CD4-positive, alpha-beta T cell (primary cell): ENCODE measurements at regions not wholly inside any gene's neighbourhood (a gene's known extent, or its start where the extent isn't known, plus 50 kb on each side); places are given as distances from the start of the nearest gene placed in this dataset.

ENCODE experiments used
- ATAC-seq: fragments of 200-7000 bp; cut with Tn5 transposase; one replicate; pipeline ENCODE4 v1.10.0; 2022; ENCODE audit warnings: mild to moderate bottlenecking; ENCODE audit not compliant: poor library complexity
- CTCF ChIA-PET: fragments of 350-600 bp; sonication (Branson Sonifier 250); formaldehyde crosslinking; loops from one replicate; lab custom pipeline; 2021; ENCODE audit warnings: antibody characterized with exemption, inconsistent platforms; lab: Charles Lee
- POLR2A ChIA-PET: fragments of 350-600 bp; sonication (Branson Sonifier 250); formaldehyde crosslinking; loops from one replicate; lab custom pipeline; 2021; ENCODE audit warnings: antibody characterized with exemption, inconsistent platforms; lab: Charles Lee
- DNase-seq, 14 experiments: peaks; one replicate each; pipeline ENCODE4 v3.0.0-alpha.2; 2013 to 2020; ENCODE audit warnings: mixed read lengths in 2 of 14
- H3K27ac ChIP-seq, 2 donors: one replicate each; pipeline versions ENCODE4 v1.5.1 to v1.7.0; 2013; ENCODE audit warnings: low read length in 2 of 2, low read depth in 1 of 2, mild to moderate bottlenecking in 1 of 2
- H3K27me3 ChIP-seq, 2 experiments: 1 replicate in 1 of 2; 2 replicates in 1 of 2; pipeline versions ENCODE4 v1.6.1 to v1.7.0; 2013; ENCODE audit warnings: low read length in 2 of 2, control low read depth in 1 of 2, mild to moderate bottlenecking in 1 of 2, moderate library complexity in 1 of 2; ENCODE audit not compliant: insufficient read depth in 2 of 2, control insufficient read depth in 1 of 2
- H3K36me3 ChIP-seq: one replicate; pipeline ENCODE4 v1.6.1; 2013; ENCODE audit warnings: low read length, control low read depth; ENCODE audit not compliant: insufficient read depth
- H3K4me1 ChIP-seq: one replicate; pipeline ENCODE4 v1.6.1; 2013; ENCODE audit warnings: low read length, control low read depth; ENCODE audit not compliant: insufficient read depth
- H3K4me3 ChIP-seq: one replicate; pipeline ENCODE4 v1.5.1; 2013; ENCODE audit warnings: mild to moderate bottlenecking, low read length, moderate library complexity
- H3K9me3 ChIP-seq, 2 experiments: 1 replicate in 1 of 2; 2 replicates in 1 of 2; pipeline versions ENCODE4 v1.6.1 to v1.7.0; 2013; ENCODE audit warnings: low read length in 2 of 2, mild to moderate bottlenecking in 2 of 2, control low read depth in 1 of 2, moderate library complexity in 1 of 2; ENCODE audit not compliant: control insufficient read depth in 1 of 2, insufficient read depth in 1 of 2
- H3K27ac Mint-ChIP-seq: one replicate; pipeline ENCODE4 v1.8.0; 2020; ENCODE audit warnings: mixed read lengths
- H3K27me3 Mint-ChIP-seq: one replicate; pipeline ENCODE4 v1.8.0; 2021; ENCODE audit warnings: mixed read lengths
- H3K36me3 Mint-ChIP-seq: one replicate; pipeline ENCODE4 v1.8.0; 2021; ENCODE audit warnings: low read depth, mixed read lengths
- H3K4me1 Mint-ChIP-seq: one replicate; pipeline ENCODE4 v1.8.0; 2021; ENCODE audit warnings: low read depth, mixed read lengths
- H3K4me3 Mint-ChIP-seq: one replicate; pipeline ENCODE4 v1.8.0; 2020; ENCODE audit warnings: mild to moderate bottlenecking, mixed read lengths
- H3K9me3 Mint-ChIP-seq: one replicate; pipeline ENCODE4 v1.8.0; 2020; ENCODE audit warnings: mixed read lengths
- intact Hi-C, 2 experiments: fragments of 100-400 bp; cut with DNase I in 1 of 2; cut with micrococcal nuclease in 1 of 2; formaldehyde crosslinking; loops; one replicate each; pipeline versions ENCODE4 v1.15.1 to v1.9.0; 2023 to 2025; cut with DNase I, micrococcal nuclease
- TF ChIP-seq, protein P1 (sequence below): fragments of 200-600 bp; IDR thresholded peaks from one replicate; pipeline ENCODE4 v1.8.0; 2022; ENCODE audit warnings: antibody characterized with exemption, mild to moderate bottlenecking

DNA sequence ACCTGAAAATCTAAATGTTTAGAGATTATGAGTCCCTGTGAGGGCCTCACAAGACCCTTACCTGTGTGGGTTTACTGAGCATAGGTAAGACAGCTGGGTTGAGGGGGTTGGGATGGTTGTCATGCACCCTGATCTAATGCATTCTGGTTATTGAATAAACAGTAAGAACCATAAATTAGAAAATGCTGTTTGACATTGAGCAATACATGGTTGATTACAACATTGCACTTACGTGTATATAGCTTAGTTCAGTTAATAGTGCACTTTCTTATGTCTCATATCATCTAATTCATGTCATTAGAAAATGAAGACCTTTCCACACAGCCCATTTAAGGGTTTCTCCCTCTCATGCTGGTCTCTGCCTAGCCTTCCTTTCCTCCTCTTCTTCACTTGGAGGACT, 253.5 kb upstream of the ATP5MC3 start:
- Mint-ChIP-seq H3K36me3 (no peaks in the 10 kb centered on the region), H3K27me3 (peaks cover 5% of the 10 kb centered on the region), H3K27ac (no peak overlapping the region), H3K4me3 (no peak overlapping the region), H3K4me1 (no peaks in the 10 kb centered on the region), H3K9me3 (peaks cover 2% of the 10 kb centered on the region)
- no peaks in the 10 kb centered on the region for H3K36me3 ChIP-seq
- CTCF ChIA-PET = interaction anchor here (0.9 kb wide), 1 partner anchor 10 kb away, joined by 4 read pairs; no protein-coding TSS in a partner anchor
- ATAC-seq = no peak
- no peaks in the 10 kb centered on the region for H3K4me1 ChIP-seq
- H3K27ac ChIP-seq = no peak overlapping the region
- H3K27me3 ChIP-seq = no peaks in the 10 kb centered on the region
- no peak for DNase-seq
- intact Hi-C loops = no loop called here
- peaks cover 0 to 3% of the 10 kb centered on the region in 2 experiments for H3K9me3 ChIP-seq
- TF ChIP-seq, protein P1, sequence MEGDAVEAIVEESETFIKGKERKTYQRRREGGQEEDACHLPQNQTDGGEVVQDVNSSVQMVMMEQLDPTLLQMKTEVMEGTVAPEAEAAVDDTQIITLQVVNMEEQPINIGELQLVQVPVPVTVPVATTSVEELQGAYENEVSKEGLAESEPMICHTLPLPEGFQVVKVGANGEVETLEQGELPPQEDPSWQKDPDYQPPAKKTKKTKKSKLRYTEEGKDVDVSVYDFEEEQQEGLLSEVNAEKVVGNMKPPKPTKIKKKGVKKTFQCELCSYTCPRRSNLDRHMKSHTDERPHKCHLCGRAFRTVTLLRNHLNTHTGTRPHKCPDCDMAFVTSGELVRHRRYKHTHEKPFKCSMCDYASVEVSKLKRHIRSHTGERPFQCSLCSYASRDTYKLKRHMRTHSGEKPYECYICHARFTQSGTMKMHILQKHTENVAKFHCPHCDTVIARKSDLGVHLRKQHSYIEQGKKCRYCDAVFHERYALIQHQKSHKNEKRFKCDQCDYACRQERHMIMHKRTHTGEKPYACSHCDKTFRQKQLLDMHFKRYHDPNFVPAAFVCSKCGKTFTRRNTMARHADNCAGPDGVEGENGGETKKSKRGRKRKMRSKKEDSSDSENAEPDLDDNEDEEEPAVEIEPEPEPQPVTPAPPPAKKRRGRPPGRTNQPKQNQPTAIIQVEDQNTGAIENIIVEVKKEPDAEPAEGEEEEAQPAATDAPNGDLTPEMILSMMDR = no peak
- POLR2A ChIA-PET = no interaction called here
- H3K4me3 ChIP-seq = no peak overlapping the region

DNA sequence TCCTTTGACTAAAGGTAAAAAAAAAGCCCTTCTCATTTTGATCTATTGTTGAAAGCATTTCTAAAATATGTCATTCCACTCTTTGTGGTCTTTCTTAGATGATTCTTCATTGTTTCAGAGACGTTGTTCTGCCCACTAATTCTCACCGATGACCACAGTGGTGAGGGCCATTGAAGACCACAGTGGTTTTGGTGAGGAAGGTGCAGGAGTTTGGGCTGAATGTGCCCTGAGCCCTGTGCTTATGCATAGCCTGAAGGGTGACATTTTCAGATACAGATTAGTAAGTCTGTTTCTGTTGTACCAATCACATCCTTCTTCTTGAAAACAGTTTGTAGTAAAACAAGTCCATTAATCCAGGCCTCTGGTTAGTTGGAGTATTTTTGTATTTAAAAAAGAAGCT, 251.3 kb upstream of the ATP5MC3 start:
- POLR2A ChIA-PET = no interaction called here
- Mint-ChIP-seq H3K9me3 (peaks cover 9% of the 10 kb centered on the region), H3K27me3 (peaks cover 5% of the 10 kb centered on the region), H3K4me3 (no peak overlapping the region), H3K36me3 (no peaks in the 10 kb centered on the region), H3K4me1 (no peaks in the 10 kb centered on the region), H3K27ac (no peak overlapping the region)
- Histone ChIP-seq H3K27me3 (no peaks in the 10 kb centered on the region), H3K4me1 (no peaks in the 10 kb centered on the region), H3K36me3 (no peaks in the 10 kb centered on the region), H3K27ac (no peak overlapping the region), H3K9me3 (peaks cover 0 to 8% of the 10 kb centered on the region in 2 experiments), H3K4me3 (no peak overlapping the region)
- CTCF ChIA-PET = no interaction called here
- TF ChIP-seq, protein P1 = no peak
- DNase-seq = no peak
- no peak for ATAC-seq
- intact Hi-C loops = no loop called here

DNA sequence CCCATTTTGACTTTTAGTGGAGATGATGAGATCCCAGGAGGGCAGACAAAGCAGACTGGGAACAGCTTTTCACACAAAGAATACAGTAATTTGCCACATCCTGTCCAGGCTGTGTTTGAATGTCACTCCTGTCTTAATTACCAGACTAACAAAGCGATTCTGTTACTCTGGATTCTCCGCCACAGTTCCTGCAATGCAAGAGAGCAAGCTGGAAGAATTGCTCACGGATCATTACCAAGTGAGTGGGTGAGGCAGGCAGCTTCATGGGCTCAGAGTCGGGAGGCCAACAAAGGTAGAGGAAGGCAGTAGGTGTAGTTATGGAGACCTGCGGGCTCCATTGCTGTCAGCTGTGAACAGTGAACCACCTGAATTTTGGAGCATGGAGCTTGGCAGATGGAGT, 250.5 kb upstream of the ATP5MC3 start:
- Histone ChIP-seq H3K27me3 (no peaks in the 10 kb centered on the region), H3K36me3 (no peaks in the 10 kb centered on the region), H3K4me1 (no peaks in the 10 kb centered on the region), H3K4me3 (no peak overlapping the region), H3K9me3 (peaks cover 0 to 8% of the 10 kb centered on the region in 2 experiments), H3K27ac (no peak overlapping the region)
- peaks cover 9% of the 10 kb centered on the region for H3K9me3 Mint-ChIP-seq
- POLR2A ChIA-PET = no interaction called here
- CTCF ChIA-PET = no interaction called here
- TF ChIP-seq, protein P1 = no peak
- no peaks in the 10 kb centered on the region for H3K4me1 Mint-ChIP-seq
- intact Hi-C loops = no loop called here
- H3K4me3 Mint-ChIP-seq = no peak overlapping the region
- DNase-seq = no peak
- peaks cover 5% of the 10 kb centered on the region for H3K27me3 Mint-ChIP-seq
- no peak for ATAC-seq
- no peaks in the 10 kb centered on the region for H3K36me3 Mint-ChIP-seq
- no peak overlapping the region for H3K27ac Mint-ChIP-seq
